IPS-18c (cell line): ENCODE measurements at regions not wholly inside any gene's neighbourhood (a gene's known extent, or its start where the extent isn't known, plus 50 kb on each side); places are given as distances from the start of the nearest gene placed in this dataset.
"Not testable (repeated sequence)": the region's sequence is repeated elsewhere in the genome, so short reads cannot be mapped to it uniquely, and the experiment has no call there.

ENCODE experiments used
- H3K4me3 ChIP-seq: 2 replicates; pipeline ENCODE4 v1.7.0; 2013; ENCODE audit warnings: low read depth, mild to moderate bottlenecking, low read length, moderate library complexity; ENCODE audit not compliant: insufficient read depth
- H3K9me3 ChIP-seq: one replicate; pipeline ENCODE4 v1.6.1; 2013; ENCODE audit warnings: mild to moderate bottlenecking, low read length, moderate library complexity; ENCODE audit not compliant: control insufficient read depth, insufficient read depth

- H3K4me3 ChIP-seq: no peak overlapping the region
- peaks cover 2% of the 10 kb centered on the region for H3K9me3 ChIP-seq
Measured at GRCh38 chr14:89572596-89573398, 155.8 kb upstream of the FOXN3 start.

- H3K9me3 ChIP-seq: peaks cover 3% of the 10 kb centered on the region
- H3K4me3 ChIP-seq: no peak overlapping the region
Measured at GRCh38 chr14:89571491-89571890, 154.5 kb upstream of the FOXN3 start.

GRCh38 chr14:89566644-89567415, 149.8 kb upstream of the FOXN3 start:
- Histone ChIP-seq H3K4me3 (no peak overlapping the region), H3K9me3 (peaks cover 2% of the 10 kb centered on the region)

- Histone ChIP-seq H3K9me3 (peaks cover 2% of the 10 kb centered on the region), H3K4me3 (no peak overlapping the region)
Measured at GRCh38 chr14:89566180-89566579, 149.1 kb upstream of the FOXN3 start.

GRCh38 chr14:89565607-89566006, 148.6 kb upstream of the FOXN3 start:
- H3K4me3 ChIP-seq: no peak overlapping the region
- peaks cover 2% of the 10 kb centered on the region for H3K9me3 ChIP-seq

GRCh38 chr14:89564989-89565388, 148.0 kb upstream of the FOXN3 start:
- Histone ChIP-seq H3K4me3 (no peak overlapping the region), H3K9me3 (peaks cover 2% of the 10 kb centered on the region)

- Histone ChIP-seq H3K4me3 (no peak overlapping the region), H3K9me3 (peaks cover 2% of the 10 kb centered on the region)
Measured at GRCh38 chr14:89564286-89564957, 147.4 kb upstream of the FOXN3 start.

- Histone ChIP-seq H3K9me3 (peaks cover 2% of the 10 kb centered on the region), H3K4me3 (no peak overlapping the region)
Measured at GRCh38 chr14:89563471-89563870, 146.4 kb upstream of the FOXN3 start.

- H3K4me3 ChIP-seq: no peak overlapping the region
- no peaks in the 10 kb centered on the region for H3K9me3 ChIP-seq
Measured at GRCh38 chr14:89551955-89552354, 134.9 kb upstream of the FOXN3 start.

- no peaks in the 10 kb centered on the region for H3K9me3 ChIP-seq
- no peak overlapping the region for H3K4me3 ChIP-seq
Measured at GRCh38 chr14:89551432-89551831, 134.4 kb upstream of the FOXN3 start.

- Histone ChIP-seq H3K9me3 (no peaks in the 10 kb centered on the region), H3K4me3 (no peak overlapping the region)
Measured at GRCh38 chr14:89550821-89551220, 133.8 kb upstream of the FOXN3 start.

- Histone ChIP-seq H3K4me3 (no peak overlapping the region), H3K9me3 (no peaks in the 10 kb centered on the region)
Measured at GRCh38 chr14:89549381-89550125, 132.5 kb upstream of the FOXN3 start.

- H3K4me3 ChIP-seq, H3K9me3 ChIP-seq: not testable (repeated sequence)
Measured at GRCh38 chr14:89547047-89547446, 130.0 kb upstream of the FOXN3 start.

- Histone ChIP-seq H3K4me3 (no peak overlapping the region), H3K9me3 (no peaks in the 10 kb centered on the region)
Measured at GRCh38 chr14:89544636-89545301, 127.7 kb upstream of the FOXN3 start.

GRCh38 chr14:89543425-89543790, 126.4 kb upstream of the FOXN3 start:
- Histone ChIP-seq H3K9me3 (no peaks in the 10 kb centered on the region), H3K4me3 (no peak overlapping the region)

- Histone ChIP-seq H3K9me3 (no peaks in the 10 kb centered on the region), H3K4me3 (no peak overlapping the region)
Measured at GRCh38 chr14:89542786-89543424, 125.9 kb upstream of the FOXN3 start.
